Pons (tissue), 1 donor: ENCODE measurements at regions not wholly inside any gene's neighbourhood (a gene's known extent, or its start where the extent isn't known, plus 50 kb on each side); places are given as distances from the start of the nearest gene placed in this dataset.
"Not testable (repeated sequence)": the region's sequence is repeated elsewhere in the genome, so short reads cannot be mapped to it uniquely, and the experiment has no call there.

ENCODE experiments used
- DNase-seq: peaks from one replicate; pipeline ENCODE4 v3.0.0-alpha.2; 2016; ENCODE audit warnings: low spot score

GRCh38 chr1:115181231-115181630 is 91.9 kb upstream of the TSPAN2 start:
- no peak for DNase-seq

- DNase-seq, result no peak
Measured at GRCh38 chr1:115179397-115180079, 90.2 kb upstream of the TSPAN2 start.

- DNase-seq, result no peak
Measured at GRCh38 chr1:115176189-115176588, 86.9 kb upstream of the TSPAN2 start.

GRCh38 chr1:115175596-115175995 is 86.3 kb upstream of the TSPAN2 start:
- no peak for DNase-seq

GRCh38 chr1:115173151-115173550 is 83.8 kb upstream of the TSPAN2 start:
- no peak for DNase-seq

GRCh38 chr1:115172270-115172669 is 83.0 kb upstream of the TSPAN2 start:
- no peak for DNase-seq

GRCh38 chr1:115170961-115171392 is 81.7 kb upstream of the TSPAN2 start:
- DNase-seq, result no peak

GRCh38 chr1:115170377-115170776 is 81.1 kb upstream of the TSPAN2 start:
- DNase-seq, result no peak

GRCh38 chr1:115168026-115168425 is 78.7 kb upstream of the TSPAN2 start:
- no peak for DNase-seq

GRCh38 chr1:115166531-115167091 is 77.3 kb upstream of the TSPAN2 start:
- DNase-seq, result no peak

GRCh38 chr1:115165776-115166175 is 76.5 kb upstream of the TSPAN2 start:
- DNase-seq, result no peak

- no peak for DNase-seq
Measured at GRCh38 chr1:115164940-115165705, 75.8 kb upstream of the TSPAN2 start.

- no peak for DNase-seq
Measured at GRCh38 chr1:115164484-115164883, 75.2 kb upstream of the TSPAN2 start.

GRCh38 chr1:115160728-115161127 is 71.4 kb upstream of the TSPAN2 start:
- no peak for DNase-seq

GRCh38 chr1:115159958-115160357 is 70.7 kb upstream of the TSPAN2 start:
- DNase-seq, result no peak

GRCh38 chr1:115158181-115158580 is 68.9 kb upstream of the TSPAN2 start:
- no peak for DNase-seq

GRCh38 chr1:115156826-115157468 is 67.6 kb upstream of the TSPAN2 start:
- no peak for DNase-seq

- no peak for DNase-seq
Measured at GRCh38 chr1:115153966-115154557, 64.8 kb upstream of the TSPAN2 start.

- DNase-seq, result not testable (repeated sequence)
Measured at GRCh38 chr1:115147928-115148327, 58.6 kb upstream of the TSPAN2 start.

GRCh38 chr1:115145226-115145625 is 55.9 kb upstream of the TSPAN2 start:
- no peak for DNase-seq

GRCh38 chr1:115144176-115144575 is 54.9 kb upstream of the TSPAN2 start:
- no peak for DNase-seq

- DNase-seq, result no peak
Measured at GRCh38 chr1:115142616-115143015, 53.3 kb upstream of the TSPAN2 start.

GRCh38 chr1:115141145-115141454 is 51.8 kb upstream of the TSPAN2 start:
- no peak for DNase-seq
